ENCODE measurements at regions not wholly inside any gene's neighbourhood (a gene's known extent, or its start where the extent isn't known, plus 50 kb on each side); places are given as distances from the start of the nearest gene placed in this dataset.

DNA sequence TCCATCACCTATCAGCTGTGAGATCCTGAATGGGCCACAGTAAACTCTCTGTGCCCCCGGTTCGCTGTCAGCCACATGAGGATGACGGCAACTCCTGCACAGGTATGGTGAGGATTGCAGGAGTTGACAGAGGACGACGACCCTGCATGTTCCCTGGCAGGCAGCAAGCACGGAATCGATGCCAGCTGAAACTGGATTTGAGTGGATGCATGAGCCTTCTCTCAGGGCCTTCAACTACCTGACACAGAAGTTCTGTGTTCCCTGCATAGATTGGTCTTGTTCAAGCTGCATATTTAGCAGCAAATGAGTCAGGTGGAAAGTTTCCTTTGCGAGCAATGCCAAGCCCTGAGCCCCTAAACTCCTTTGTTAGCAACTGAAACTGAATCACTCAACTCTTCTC is 69.6 kb upstream of the PTCH1 start:
- no peak for TF ChIP-seq EGR1 (IDR thresholded peaks at IDR 0.05; ENCODE audit: low read depth)
- no peak for TF ChIP-seq POLR2AphosphoS5 (IDR thresholded peaks at IDR 0.05; ENCODE audit: low read depth, low read length)
- no peak for TF ChIP-seq CEBPB (IDR thresholded peaks at IDR 0.05; ENCODE audit: low read depth)
- TF ChIP-seq, protein P1, sequence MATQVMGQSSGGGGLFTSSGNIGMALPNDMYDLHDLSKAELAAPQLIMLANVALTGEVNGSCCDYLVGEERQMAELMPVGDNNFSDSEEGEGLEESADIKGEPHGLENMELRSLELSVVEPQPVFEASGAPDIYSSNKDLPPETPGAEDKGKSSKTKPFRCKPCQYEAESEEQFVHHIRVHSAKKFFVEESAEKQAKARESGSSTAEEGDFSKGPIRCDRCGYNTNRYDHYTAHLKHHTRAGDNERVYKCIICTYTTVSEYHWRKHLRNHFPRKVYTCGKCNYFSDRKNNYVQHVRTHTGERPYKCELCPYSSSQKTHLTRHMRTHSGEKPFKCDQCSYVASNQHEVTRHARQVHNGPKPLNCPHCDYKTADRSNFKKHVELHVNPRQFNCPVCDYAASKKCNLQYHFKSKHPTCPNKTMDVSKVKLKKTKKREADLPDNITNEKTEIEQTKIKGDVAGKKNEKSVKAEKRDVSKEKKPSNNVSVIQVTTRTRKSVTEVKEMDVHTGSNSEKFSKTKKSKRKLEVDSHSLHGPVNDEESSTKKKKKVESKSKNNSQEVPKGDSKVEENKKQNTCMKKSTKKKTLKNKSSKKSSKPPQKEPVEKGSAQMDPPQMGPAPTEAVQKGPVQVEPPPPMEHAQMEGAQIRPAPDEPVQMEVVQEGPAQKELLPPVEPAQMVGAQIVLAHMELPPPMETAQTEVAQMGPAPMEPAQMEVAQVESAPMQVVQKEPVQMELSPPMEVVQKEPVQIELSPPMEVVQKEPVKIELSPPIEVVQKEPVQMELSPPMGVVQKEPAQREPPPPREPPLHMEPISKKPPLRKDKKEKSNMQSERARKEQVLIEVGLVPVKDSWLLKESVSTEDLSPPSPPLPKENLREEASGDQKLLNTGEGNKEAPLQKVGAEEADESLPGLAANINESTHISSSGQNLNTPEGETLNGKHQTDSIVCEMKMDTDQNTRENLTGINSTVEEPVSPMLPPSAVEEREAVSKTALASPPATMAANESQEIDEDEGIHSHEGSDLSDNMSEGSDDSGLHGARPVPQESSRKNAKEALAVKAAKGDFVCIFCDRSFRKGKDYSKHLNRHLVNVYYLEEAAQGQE (IDR thresholded peaks at IDR 0.05; ENCODE audit: low read depth): no peak
- TF ChIP-seq, protein P2, sequence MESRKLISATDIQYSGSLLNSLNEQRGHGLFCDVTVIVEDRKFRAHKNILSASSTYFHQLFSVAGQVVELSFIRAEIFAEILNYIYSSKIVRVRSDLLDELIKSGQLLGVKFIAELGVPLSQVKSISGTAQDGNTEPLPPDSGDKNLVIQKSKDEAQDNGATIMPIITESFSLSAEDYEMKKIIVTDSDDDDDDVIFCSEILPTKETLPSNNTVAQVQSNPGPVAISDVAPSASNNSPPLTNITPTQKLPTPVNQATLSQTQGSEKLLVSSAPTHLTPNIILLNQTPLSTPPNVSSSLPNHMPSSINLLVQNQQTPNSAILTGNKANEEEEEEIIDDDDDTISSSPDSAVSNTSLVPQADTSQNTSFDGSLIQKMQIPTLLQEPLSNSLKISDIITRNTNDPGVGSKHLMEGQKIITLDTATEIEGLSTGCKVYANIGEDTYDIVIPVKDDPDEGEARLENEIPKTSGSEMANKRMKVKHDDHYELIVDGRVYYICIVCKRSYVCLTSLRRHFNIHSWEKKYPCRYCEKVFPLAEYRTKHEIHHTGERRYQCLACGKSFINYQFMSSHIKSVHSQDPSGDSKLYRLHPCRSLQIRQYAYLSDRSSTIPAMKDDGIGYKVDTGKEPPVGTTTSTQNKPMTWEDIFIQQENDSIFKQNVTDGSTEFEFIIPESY (IDR thresholded peaks at IDR 0.05; ENCODE audit: extremely low read depth, insufficient replicate concordance, low read length): no peak
- no peak for TF ChIP-seq JUND (IDR thresholded peaks at IDR 0.05)
- TF ChIP-seq, protein P3, sequence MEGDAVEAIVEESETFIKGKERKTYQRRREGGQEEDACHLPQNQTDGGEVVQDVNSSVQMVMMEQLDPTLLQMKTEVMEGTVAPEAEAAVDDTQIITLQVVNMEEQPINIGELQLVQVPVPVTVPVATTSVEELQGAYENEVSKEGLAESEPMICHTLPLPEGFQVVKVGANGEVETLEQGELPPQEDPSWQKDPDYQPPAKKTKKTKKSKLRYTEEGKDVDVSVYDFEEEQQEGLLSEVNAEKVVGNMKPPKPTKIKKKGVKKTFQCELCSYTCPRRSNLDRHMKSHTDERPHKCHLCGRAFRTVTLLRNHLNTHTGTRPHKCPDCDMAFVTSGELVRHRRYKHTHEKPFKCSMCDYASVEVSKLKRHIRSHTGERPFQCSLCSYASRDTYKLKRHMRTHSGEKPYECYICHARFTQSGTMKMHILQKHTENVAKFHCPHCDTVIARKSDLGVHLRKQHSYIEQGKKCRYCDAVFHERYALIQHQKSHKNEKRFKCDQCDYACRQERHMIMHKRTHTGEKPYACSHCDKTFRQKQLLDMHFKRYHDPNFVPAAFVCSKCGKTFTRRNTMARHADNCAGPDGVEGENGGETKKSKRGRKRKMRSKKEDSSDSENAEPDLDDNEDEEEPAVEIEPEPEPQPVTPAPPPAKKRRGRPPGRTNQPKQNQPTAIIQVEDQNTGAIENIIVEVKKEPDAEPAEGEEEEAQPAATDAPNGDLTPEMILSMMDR (IDR thresholded peaks at IDR 0.05 in 2 of 3, conservative IDR thresholded peaks at IDR 0.05 in 1 of 3; ENCODE audit: borderline replicate concordance in 1 of 3, insufficient read depth in 1 of 3, low read depth in 2 of 3, low read length in 2 of 3): no peak
- H3K27ac ChIP-seq (ENCODE audit: low read depth, low read length): no peak overlapping the region
- no peak overlapping the region for H3K9ac ChIP-seq (ENCODE audit: low read length)
- H3K9me2 ChIP-seq (ENCODE audit: insufficient read depth): no peaks in the 10 kb centered on the region
- H3K9me3 ChIP-seq (ENCODE audit: control insufficient read depth in 1 of 2, insufficient read depth in 1 of 2, low read depth in 1 of 2, low read length in 2 of 2): no peaks in the 10 kb centered on the region
- BruUV-seq (replicated peaks): no TSS peak
- H3K4me1 ChIP-seq (ENCODE audit: control insufficient read depth in 1 of 2, insufficient read depth in 2 of 2, low read length in 2 of 2): no peaks in the 10 kb centered on the region
- H4K20me1 ChIP-seq (ENCODE audit: insufficient read depth): no peaks in the 10 kb centered on the region
- no peaks in the 10 kb centered on the region for H3K36me3 ChIP-seq (ENCODE audit: control insufficient read depth in 1 of 2, insufficient read depth in 2 of 2, low read length in 2 of 2)
- no peak overlapping the region for H3K4me2 ChIP-seq (ENCODE audit: low read length)
- ChIA-PET RAD21 (ENCODE audit: low non-redundant PET in 1 of 2, low total read pairs in 2 of 2, uncharacterized antibody in 2 of 2, unreplicated experiment in 2 of 2) (no interaction called here), POLR2A (no interaction called here), CTCF (no interaction called here)
- no peak for DNase-seq (ENCODE audit: low read depth, low spot score)
- no peak overlapping the region for H2AFZ ChIP-seq (ENCODE audit: low read depth, low read length, poor library complexity, severe bottlenecking)
- no peaks in the 10 kb centered on the region; the same call in 1 of the 2 replicates for H3K27me3 ChIP-seq (ENCODE audit: insufficient read depth, low read length)
- no peak for ATAC-seq
- H3K4me3 ChIP-seq (replicated peaks in 1 of 2; ENCODE audit: low read depth in 1 of 2, low read length in 2 of 2): no peak overlapping the region
- H3K79me2 ChIP-seq (ENCODE audit: insufficient read depth, low read length): no peaks in the 10 kb centered on the region
- intact Hi-C loops (cut with micrococcal nuclease): no loop called here
